ENCODE measurements at regions not wholly inside any gene's neighbourhood (a gene's known extent, or its start where the extent isn't known, plus 50 kb on each side); places are given as distances from the start of the nearest gene placed in this dataset.
"Not testable (repeated sequence)": the region's sequence is repeated elsewhere in the genome, so short reads cannot be mapped to it uniquely, and the experiment has no call there.

GRCh38 chr16:50449800-50450199 is 81.0 kb upstream of the BRD7 start:
- DNase-seq (ENCODE audit: low spot score) = no peak

- no peak for DNase-seq (ENCODE audit: low spot score)
These were observed 80.2 kb upstream of the BRD7 start for GRCh38 chr16:50448981-50449380.

GRCh38 chr16:50448522-50448921 is 79.7 kb upstream of the BRD7 start:
- DNase-seq (ENCODE audit: low spot score) = no peak

DNA sequence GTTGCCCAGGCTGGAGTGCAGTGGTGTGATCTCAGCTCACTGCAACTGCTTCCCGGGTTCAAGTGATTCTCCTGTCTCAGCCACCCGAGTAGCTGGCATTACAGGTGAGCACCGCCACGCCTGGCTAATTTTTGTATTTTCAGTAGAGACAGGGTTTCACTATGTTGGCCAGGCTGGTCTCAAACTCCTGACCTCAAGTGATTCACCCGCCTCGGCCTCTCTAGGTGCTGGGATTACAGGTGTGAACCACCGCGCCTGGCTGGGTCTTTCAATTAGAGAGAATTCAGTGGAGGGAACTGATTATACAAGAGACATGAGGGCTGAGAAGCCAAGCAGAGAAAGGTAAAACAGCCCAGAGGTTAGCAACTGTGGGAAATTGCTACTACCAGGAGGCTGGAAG is 78.6 kb upstream of the BRD7 start:
- not testable (repeated sequence) for DNase-seq (ENCODE audit: low spot score)

- no peak for DNase-seq (ENCODE audit: low spot score)
These were observed 78.1 kb upstream of the BRD7 start for GRCh38 chr16:50446861-50447260.

GRCh38 chr16:50445621-50446555 is 77.1 kb upstream of the BRD7 start:
- no peak for DNase-seq (ENCODE audit: low spot score)

GRCh38 chr16:50444526-50444925 is 75.7 kb upstream of the BRD7 start:
- no peak for DNase-seq (ENCODE audit: low spot score)

DNA sequence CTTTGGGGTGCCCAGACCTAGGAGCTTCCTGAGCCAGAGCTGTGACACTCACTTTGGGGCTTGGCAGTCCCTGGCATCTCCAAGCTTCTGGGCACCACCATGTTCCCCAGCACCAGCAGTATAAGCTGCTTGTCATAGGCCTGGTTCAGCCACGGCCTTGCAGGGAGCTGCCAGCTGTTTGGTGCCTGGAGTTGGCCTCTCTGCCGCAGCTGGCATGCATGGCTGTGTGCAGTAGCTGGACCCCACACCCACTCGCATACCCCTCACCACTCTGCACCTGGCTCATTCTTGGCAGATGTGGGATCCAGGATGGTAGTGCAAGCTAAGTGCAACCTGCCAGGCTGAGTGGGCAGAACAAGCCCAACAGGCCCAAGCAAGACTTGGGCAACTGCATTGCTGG is 73.4 kb upstream of the BRD7 start:
- no peak for DNase-seq (ENCODE audit: low spot score)

- DNase-seq (ENCODE audit: low spot score) = no peak
These were observed 72.8 kb upstream of the BRD7 start for GRCh38 chr16:50441486-50442157.

GRCh38 chr16:50440991-50441390 is 72.2 kb upstream of the BRD7 start:
- DNase-seq (ENCODE audit: low spot score) = no peak

DNA sequence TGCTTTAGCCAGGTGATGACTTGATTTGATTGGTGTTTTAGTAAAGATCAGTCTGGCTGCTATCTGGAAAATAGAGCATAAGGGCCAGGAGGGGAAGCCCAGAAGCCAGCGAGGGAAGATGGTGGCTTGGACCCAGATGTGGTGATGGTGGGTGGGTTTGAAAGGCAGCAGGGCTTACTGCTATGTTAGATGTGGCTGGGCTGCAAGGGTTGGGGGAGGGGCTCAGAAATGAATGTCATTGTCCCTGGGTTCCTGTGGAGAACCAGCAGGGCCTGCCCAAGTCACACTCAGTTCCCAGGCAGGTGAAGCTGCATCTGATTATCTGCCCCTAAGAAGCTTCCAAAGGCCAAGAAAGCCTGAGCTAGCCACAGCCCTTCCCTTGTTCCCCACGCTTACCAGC is 71.7 kb upstream of the BRD7 start:
- no peak for DNase-seq (ENCODE audit: low spot score)

DNA sequence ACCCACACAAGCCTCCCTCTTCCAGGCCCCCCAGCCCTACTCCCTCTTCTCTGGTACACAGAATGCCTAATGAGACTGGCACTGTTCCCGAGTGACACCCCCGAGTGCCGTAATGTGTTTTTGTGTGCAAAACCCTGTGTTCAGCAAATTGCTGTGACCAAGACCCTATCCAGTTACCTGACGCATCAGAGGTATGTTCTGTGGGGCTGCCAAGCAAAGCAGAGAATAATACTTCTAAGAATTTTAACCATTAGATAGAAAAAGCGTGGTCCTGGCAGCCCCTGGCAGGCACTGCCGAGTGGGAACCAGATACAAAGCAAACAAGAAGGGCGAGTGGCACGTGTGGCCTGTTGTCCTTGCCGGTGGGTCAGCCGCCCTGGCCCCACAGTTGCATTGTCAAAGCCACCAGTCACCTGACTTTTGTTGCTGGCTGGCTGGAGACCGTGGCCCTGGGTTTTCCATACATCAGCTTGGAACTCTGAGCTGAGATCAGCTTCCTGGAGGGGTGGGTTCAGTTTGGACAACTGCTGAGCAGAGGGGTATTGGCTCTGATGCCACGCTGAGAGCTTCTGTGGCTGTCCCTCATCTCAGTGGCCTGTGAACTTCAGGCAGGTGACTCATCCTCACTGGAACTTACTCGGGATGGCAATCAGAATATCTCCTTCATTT is 69.1 kb upstream of the BRD7 start:
- no peak for DNase-seq (ENCODE audit: low spot score)

DNA sequence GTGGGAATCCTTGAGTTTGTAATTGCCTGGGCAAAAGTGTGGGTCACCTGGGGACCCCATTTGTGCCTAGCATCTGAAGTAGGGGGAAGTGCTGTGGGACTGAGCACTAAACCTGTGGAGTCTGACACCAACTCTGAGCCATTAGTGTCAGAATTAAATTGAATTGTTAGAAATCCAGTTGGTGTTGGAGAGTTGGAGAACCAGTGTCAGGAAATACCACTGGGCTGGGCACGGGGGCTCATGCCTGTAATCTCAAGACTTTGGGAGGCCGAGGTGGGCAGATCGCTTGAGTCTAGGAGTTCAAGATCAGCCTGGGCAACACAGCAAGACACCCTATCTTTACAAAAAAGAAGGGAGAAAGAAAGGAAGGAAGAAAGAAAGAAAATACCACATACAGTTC is 67.5 kb upstream of the BRD7 start:
- DNase-seq (ENCODE audit: low spot score) = no peak

- DNase-seq (ENCODE audit: low spot score) = no peak
These were observed 66.2 kb upstream of the BRD7 start for GRCh38 chr16:50434872-50435478.

DNA sequence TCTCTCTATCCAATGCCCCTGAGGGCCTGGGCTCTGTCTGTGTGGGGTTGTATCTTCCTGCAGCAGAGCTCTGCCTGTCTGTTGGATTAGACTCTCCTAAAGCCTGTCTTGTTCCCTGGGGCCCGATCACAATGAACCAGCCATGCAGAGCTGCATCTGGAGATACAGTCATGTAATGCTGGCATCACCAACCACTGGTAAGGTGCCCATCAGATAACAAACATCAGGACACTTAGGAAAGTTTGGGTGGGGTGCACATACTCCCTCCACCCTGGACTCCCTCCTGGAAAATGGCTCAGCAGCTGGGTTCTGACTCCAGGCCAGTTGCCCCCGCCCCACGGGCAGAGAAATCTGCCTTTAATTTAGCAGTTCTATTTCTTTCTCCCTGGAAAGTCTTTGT is 61.3 kb upstream of the BRD7 start:
- no peak for DNase-seq (ENCODE audit: low spot score)

GRCh38 chr16:50428742-50429141 is 60.0 kb upstream of the BRD7 start:
- no peak for DNase-seq (ENCODE audit: low spot score)

GRCh38 chr16:50428116-50428515 is 59.3 kb upstream of the BRD7 start:
- DNase-seq (ENCODE audit: low spot score) = no peak

DNA sequence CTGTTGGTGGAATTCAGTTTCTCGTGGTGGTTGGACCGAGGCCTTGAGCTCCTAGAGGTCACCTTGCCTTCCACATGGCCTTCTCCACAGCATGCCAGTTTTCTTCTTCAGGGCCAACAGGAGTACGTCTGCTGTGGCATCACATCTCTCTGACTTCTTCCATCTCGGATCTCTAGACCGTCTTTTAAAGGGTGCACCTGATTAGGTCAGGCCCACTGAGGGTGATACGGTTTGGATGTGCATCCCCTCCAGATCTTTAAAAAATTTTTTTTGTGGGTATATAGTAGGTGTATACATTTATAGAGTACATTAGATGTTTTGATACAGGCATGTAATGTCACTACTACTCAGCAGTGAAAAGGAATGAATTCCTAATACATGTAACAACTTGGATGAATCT is 58.3 kb upstream of the BRD7 start:
- DNase-seq (ENCODE audit: low spot score) = no peak

GRCh38 chr16:50425648-50426047 is 56.9 kb upstream of the BRD7 start:
- DNase-seq (ENCODE audit: low spot score) = no peak

GRCh38 chr16:50425044-50425443 is 56.3 kb upstream of the BRD7 start:
- DNase-seq (ENCODE audit: low spot score) = no peak

GRCh38 chr16:50422926-50423325 is 54.1 kb upstream of the BRD7 start:
- no peak for DNase-seq (ENCODE audit: low spot score)

DNA sequence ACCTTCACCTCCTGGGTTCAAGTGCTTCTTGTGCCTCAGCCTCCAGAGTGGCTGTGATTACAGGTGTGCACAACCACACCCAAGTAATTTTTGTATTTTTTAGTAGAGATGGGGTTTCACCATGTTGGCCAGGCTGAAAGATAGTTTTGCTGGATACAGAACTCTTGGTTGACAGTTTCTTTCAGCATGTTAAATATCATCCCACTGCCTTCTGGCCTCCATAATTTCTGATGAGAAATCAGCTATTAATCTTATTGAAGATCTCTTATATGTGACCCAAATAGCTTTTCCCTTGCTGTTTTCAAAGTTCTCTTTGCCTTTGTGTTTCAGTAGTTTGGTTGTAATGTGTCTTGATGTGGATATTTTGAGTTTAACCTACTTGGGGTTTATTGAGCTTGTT is 50.3 kb upstream of the BRD7 start:
- DNase-seq (ENCODE audit: low spot score) = no peak

Measured in AG08396 (cell line).